NCI-H1694 (cell line): ENCODE measurements at regions not wholly inside any gene's neighbourhood (a gene's known extent, or its start where the extent isn't known, plus 50 kb on each side); places are given as distances from the start of the nearest gene placed in this dataset.
"Not testable (repeated sequence)": the region's sequence is repeated elsewhere in the genome, so short reads cannot be mapped to it uniquely, and the experiment has no call there.

Experiments used
- DNase-seq: peaks from one replicate; lab custom pipeline; 2025; lab: John Stamatoyannopoulos, UW

DNA sequence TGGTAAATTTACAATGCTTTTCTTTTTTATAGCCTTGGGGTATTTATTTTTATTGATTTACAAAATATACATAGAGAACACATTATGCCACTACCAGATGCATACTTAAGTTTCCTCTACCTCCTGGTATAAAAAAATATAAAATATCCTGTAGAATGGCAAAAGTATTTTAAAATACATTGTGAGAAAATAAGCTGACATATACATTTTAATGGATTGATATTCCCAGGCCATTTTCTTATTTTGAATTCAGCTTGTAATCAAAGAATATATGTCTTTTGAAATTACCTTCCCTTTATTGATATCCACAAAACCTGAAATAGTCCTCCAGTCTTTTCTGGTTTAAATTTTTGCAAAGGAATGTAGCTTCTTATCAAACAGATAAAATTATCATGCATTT is 923.9 kb downstream of the CDH18 start:
- DNase-seq, result no peak

DNA sequence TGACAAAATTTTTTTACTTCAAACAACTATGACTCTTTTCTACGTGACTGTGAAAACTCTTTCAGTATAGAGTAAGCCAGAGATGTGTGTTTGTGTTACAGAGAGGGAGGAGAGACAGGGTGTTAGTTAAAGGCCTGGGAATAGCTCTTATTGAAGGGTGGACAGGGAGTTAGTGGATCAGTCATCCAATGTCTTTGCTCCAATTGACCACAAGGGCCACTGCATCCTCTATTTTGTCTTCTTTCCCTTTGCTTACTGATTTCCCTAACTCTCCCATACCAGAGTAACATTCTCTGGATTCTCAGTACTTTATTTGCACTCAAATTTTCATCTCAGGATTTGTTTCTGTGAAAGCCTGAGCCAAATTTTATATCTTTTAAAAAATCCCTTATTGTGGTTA is 920.3 kb downstream of the CDH18 start:
- no peak for DNase-seq

DNA sequence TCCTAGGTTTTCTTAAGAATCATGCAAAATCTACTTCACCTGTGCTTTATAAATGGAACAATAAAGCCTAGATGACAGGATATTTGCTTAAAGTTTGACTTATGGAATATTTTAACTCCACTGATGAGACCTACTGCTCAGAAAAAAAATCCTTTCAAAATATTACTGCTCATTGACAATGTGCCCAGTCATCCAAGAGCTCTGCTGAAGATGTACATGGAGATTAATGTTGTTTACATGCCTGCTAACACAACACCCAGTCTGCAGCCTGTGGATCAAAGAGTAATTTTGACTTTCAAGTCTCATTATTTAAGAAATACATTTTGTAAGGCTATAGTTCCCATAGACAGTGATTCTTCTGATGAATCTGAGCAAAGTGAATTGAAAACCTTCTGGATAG is 889.6 kb downstream of the CDH18 start:
- no peak for DNase-seq

DNA sequence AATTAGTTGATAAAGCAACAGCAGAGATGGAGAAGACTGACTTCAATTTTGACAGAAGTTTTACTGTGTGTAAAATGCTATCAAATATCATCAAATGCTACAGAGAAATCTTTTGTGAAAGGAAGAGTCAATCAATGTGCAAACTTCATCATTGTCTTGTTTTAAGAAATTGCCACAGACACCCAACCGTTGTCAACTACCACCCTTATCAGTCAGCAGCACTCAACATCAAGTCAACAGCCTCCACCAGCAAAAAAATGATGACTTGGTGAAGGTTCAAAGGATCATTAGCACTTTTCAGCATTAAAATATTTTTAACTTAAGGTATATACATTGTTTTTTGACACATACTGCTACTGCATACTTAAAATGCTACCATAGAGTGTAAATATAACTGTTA is 888.8 kb downstream of the CDH18 start:
- DNase-seq, result no peak

DNA sequence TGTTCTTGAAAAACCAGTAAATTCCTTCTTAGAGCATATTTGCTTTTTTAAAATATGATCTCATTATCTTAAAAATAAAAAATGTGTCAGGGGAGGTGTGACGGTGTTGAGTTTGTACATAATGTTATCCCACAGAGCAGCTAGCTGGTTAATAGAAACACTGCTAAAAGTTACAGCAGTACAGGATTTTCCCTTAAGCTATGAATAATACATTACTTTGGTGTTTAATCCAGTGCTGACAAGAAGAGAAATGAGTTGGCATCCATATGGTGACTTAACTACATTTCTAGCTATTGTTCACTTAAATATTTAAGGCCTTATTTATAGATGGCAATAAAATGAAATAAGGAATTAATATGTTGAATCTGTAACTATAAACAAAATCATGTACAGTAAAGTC is 883.1 kb downstream of the CDH18 start:
- no peak for DNase-seq

DNA sequence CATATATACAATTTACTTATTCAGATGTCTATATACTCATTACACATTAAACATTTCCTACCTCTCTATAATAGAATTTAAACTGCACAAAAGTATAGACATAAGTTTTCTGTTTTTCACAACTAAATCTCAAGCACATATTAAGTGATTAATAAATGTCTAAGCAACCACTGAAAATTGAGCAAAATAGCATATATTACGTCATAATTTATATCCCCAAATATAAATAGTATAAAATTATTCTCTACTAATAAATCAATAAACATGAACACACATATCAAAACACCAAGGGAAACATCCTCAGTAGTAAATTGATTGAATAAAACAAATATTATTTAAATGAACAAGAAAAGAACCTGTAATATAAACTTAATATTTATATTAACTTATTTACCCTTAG is 865.1 kb downstream of the CDH18 start:
- no peak for DNase-seq

DNA sequence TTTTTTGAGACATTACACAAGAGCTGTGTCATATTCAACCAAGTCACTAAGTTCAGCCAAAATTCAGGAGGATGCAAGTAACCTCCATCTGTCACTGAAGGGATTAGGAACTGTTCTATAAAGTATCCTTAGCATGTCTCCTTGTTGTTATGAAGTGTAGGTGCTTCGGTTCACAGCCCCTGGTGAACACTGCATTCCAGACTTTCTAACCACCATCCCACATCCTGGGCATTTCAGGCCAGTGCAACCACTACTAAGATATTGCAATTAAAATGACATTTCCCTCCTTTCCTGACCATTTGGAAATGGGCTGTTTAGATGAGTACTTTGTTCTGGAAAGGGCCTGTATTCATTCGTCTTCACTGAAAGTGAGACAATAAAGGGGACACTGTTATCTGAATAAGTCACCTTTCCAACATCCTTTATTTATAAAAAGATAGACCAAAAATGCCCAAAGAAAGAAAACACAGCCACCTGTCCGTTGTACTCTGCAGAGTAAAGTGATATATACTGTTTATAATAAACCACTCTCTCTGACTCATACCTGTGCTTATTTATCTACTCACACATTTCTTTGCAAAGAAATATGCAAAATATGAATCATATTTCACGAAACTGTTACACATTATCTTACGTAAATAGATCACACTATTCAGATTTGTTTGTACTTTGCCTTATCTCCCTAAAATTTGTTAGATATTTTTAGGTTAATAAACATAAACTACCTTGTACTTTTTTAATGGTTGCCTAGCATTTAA is 861.9 kb downstream of the CDH18 start:
- no peak for DNase-seq

DNA sequence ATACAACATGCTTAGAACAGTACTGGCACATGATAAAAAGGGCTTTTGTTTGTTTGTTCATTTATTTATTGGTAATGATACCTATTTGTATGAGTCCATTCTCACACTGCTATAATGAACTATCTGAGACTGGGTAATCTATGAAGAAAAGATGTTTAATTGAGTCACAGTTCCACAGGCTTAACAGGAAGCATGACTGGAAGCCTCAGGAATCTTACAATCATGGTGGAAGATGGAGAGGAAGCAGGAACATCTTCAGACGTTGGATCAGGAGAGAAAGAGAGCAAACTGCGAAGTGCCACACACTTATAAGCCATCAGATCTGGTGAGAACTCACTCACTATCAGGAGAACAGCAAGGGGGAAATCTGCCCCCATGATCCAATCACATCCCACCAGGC is 847.7 kb downstream of the CDH18 start:
- DNase-seq, result no peak

DNA sequence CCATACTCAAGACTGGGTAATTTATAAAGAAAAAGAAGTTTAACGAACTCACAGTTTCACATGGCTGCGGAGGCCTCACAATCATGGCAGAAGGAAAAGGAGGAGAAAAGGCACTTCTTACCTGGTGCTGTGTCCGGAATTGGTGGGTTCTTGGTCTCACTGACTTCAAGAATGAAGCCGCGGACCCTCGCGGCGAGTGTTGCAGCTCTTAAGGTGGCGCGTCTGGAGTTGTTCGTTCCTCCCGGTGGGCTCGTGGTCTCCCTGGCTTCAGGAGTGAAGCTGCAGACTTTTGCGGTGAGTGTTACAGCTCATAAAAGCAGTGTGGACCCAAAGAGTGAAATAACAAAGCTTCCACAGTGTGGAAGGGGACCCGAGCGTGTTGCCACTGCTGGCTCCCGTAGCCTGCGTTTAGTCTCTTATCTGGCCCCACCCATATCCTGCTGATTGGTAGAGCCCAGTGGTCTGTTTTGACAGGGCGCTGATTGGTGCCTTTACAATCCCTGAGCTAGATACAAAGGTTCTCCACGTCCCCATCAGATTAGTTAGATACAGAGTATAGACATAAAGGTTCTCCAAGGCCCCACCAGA is 846.0 kb downstream of the CDH18 start:
- DNase-seq, result not testable (repeated sequence)

DNA sequence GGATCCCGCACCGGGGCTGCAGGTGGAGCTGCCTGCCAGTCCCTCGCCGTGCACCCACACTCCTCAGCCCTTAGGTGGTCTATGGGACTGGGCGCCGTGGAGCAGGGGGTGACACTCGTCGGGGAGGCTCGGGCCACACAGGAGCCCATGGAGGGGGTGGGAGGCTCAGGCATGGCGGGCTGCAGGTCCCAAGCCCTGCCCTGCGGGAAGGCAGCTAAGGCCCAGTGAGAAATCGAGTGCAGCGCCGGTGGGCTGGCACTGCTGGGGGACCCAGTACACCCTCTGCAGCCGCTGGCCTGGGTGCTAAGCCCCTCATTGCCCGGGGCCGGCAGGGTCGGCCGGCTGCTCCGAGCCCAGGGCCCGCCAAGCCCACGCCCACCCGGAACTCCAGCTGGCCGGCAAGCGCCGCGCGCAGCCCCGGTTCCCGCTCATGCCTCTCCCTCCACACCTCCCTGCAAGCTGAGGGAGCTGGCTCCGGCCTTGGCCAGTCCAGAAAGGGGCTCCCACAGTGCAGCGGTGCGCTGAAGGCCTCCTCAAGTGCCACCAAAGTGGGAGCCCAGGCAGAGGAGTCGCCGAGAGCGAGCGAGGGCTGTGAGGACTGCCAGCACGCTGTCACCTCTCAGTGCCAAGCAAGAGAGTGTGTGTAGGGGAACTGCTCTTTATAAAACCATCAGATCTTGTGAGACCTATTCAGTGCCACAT is 845.1 kb downstream of the CDH18 start:
- DNase-seq, result not testable (repeated sequence)

DNA sequence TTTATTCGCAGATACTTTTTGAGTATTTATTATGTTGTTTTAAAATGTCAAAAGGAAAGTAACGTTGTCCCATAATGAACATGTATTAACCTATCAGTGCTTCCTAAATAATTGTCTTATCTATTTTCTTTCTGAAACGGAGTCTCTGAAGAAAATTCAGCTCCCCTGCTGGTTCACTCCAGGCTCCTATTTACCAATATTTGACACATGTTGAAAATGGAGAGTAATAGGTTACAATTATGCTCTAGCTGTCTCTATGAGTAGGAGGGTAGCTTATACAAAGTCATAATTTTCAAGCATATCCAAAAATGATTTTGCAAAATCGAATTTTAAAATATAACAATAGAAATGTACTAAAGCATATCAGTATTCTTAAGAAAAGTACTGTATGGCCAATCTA is 844.1 kb downstream of the CDH18 start:
- DNase-seq, result no peak

DNA sequence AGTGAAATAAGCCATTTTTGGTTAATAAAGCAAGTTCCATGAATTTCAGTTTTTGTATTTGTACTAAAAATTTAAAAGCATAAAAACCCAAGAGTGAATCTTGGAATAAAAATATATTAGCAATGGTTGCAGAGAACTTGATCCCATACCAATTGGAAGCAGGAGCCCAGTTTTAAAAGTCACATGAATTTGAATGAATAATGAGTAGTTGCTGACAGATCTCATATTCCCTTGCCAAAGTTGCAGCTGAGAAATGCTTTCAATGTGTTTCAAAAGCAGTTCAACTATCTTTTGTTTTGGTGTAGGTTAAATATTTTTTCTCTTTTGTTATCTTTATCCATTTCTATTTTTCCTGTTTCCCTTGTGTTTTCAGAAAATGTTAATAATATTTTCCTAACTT is 818.6 kb downstream of the CDH18 start:
- no peak for DNase-seq

DNA sequence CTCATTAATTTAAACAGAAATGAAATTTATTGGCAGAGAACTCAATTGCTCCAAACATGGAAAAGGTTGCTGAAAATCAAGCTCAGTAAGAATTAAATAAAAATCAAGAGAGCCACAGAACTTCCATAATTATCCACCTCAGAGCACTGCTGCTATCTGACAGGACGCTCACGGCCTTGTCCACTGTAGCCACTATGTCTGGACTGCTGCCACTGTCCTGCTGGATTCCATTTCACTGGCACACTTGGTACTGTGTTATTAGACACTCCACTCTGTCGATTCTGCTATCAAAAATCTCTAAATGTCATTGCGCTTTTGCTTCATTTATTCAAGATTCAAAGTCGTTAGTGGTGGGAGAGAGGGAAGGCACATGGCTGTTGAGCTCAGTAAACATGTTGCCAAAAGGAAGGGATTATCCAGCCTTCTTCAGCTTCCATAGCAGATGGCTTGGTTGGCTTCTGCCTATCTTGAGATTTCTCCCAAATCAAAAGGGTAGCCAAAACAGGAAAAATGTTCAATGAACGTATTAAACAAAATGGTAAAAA is 815.0 kb downstream of the CDH18 start:
- no peak for DNase-seq

DNA sequence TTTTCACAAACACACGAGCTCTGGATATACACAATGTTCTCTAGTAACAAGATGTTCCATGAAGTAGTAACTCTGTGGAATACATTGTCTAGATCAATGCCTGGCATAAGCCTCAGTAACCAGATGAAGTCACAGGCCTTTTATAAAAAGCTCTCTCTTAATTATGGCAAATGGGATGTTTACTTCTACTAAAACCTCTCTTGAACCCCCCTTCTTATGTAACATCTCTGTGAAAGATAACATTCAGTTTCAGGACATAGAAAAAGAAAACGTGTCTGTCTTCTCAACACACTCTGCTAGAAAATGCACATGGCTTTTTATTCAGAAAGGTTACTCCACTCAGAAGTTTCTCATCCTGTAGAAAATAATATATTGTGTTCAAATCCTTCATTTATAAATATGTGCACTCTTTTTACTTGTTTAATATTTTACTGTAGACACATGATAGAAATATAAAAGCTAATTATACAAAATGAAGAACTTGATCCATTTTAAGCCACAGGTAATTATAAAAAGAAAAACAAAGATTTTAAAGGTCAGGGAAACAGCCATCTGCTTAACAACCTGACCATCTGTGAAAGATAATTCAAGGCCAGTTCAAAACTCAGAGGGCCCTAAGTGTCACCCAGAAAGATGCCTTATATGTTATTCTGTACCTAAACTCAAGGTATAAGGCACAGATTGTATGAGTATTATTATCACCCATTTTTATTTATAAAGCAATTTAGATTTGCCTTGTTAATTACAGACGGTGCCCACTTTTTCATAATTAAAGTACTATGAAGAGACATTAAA is 812.0 kb downstream of the CDH18 start:
- DNase-seq, result peak; percentile 28

DNA sequence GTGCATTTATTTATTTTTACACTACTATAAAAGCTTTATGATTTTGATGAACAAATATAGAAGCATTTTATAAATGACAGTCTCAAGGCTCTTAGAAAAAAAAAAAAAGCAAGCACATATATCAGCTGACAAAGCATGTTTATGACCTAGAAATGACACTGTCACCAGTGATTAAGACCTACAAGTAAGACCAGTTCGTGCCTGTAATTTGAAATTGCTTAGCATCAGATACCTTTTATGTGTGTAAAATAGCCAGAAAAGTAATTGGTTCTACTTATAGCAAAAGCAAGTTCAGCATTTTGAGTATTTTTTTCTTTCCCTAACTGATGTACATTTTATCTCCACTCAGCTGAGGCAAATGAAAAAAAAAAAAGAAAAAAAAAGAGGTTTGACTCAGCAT is 808.4 kb downstream of the CDH18 start:
- DNase-seq, result no peak

DNA sequence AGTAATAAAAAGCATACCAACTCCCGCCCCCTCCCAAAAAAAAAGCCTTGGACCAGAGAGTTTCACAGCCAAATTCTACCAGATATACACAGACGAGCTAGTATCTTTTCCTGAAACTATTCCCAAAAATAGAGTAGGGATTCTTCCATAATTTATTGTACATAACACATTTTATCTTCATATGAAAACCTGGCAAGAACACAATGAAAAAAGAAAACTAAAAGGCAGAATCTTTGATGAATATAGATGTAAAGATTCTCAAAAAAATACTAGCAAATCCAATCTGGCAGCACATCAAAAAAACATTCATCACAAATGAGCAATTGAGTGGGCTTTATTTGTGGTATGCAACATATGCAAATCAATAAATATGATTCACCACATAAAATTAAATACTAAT is 798.8 kb downstream of the CDH18 start:
- no peak for DNase-seq

DNA sequence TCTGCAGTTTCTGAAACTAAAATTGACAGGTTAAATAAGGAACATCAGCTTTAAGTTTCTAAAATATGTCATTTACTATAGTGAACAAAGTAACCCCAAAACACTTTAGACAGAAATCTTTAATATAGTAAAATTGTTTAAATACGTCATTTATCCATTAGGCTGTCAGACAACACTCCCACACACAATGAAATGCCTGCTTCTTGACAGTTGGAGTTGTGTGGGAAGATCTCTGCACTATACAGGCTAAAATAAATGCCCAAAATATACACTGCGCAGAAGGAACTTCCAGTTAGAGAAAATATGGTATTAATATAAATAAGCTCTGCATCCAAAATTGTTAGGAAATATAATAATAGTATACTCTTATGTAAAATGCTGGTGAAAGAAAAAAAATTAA is 794.4 kb downstream of the CDH18 start:
- DNase-seq, result no peak

DNA sequence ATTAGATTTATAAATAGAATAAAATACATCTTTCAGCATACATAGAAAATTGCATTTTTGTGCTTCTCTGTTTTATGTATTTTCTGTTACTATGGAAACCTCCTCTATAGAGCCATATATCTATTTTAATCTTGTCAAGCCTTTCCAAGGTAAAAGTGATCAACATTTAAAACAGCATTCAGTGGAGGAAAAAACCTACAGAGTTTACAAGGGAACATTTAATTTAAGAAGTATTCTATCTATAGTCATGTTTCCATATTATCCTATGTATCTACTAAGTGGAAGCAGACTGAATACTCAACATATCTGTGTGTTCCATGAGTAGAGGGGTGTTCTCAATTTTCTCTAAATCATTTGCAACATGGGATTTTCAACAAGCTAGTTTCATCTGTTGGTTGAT is 791.4 kb downstream of the CDH18 start:
- no peak for DNase-seq

DNA sequence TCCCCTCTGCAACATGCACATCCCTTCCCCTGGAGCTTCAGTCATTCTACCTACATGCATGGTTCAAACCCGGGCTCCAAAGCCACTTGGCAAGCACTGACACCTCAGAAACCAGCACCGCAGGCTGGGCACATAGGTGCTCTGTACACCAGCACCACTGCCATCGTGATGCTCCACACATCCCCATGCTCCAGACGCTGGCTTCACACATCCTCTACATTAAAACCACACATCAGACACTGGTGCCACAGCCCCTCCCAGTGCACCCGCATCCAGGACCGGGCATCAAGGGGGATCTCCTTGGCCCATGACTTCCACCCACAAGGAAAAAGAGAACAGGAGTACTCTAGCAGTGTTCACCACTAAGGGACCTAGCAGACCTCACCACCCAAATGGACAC is 787.7 kb downstream of the CDH18 start:
- no peak for DNase-seq

DNA sequence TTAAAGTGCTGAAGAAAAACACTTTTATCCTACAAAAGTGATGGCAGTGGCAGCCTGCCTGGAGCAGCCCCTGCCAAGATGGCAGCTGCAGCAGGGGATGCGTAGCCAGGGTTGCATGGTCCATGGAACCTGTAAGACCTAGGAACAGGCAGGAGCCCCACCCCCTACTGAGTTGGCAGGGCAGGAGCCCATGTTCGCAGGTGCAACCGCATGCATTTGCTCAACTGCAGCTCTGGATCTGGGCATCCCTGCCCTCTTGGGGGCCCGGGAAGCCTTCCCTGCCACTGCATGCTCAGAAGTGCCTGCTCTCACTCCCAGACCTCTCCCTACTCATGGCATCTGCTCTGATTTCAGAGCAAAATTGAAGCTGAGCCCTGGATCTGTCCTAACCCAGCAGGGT is 779.6 kb downstream of the CDH18 start:
- no peak for DNase-seq

DNA sequence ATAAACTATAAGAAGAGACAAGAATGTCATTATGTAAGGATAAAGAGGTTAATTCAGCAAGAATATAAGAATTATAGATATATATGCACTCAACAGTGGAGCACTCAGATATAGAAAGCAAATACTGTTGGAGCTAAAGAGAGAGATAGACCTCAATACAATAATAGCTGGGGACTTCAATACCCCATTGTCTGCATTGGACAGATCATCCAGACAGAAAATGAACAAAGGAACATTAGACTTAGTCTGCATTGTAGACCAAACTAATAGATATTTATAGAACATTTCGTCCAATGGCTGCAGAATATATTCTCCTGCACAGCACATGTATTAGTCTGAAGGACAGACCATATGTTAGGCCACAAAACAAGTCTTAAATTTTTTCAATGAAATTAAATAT is 777.1 kb downstream of the CDH18 start:
- DNase-seq, result no peak

DNA sequence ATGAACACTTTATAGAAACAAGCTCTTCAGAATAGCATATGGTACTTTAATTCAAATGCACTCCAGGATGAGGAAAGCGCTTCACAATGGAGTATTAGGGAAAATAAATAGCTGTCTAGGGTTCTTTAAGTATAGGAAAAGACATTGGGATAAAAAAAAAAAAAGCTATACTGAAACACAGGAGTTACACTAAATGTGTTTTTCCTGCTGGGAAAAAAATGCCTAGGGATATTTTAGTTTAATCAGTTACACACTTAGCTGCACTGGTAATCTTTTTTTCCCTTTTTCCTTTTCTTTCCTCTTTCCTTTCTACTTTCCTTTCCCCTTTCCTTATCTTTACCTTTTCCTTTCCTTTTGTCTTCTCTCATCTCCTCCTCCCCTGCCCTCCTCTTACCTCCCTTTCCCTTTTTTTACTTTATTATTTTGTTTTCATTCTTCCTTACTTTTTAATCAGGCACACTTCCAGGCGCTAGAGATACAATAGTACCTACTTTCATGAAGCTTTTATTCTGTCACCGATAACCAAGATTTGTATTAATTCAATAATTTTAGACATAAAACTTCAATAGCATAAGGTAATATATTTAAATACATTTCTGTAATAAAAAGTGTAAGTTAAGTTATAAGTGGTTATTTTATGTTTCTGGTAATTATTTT is 758.7 kb downstream of the CDH18 start:
- DNase-seq, result no peak
